Muscle of back (tissue), 3 donors: ENCODE measurements at regions not wholly inside any gene's neighbourhood (a gene's known extent, or its start where the extent isn't known, plus 50 kb on each side); places are given as distances from the start of the nearest gene placed in this dataset.

Source experiments
- DNase-seq, 3 donors: peaks; one replicate each; pipeline versions ENCODE4 v3.0.0 to v3.0.0-alpha.2; 2013

- DNase-seq: no peak
These were observed 77.1 kb downstream of the FBXO5 start for GRCh38 chr6:152905551-152906299.

DNA sequence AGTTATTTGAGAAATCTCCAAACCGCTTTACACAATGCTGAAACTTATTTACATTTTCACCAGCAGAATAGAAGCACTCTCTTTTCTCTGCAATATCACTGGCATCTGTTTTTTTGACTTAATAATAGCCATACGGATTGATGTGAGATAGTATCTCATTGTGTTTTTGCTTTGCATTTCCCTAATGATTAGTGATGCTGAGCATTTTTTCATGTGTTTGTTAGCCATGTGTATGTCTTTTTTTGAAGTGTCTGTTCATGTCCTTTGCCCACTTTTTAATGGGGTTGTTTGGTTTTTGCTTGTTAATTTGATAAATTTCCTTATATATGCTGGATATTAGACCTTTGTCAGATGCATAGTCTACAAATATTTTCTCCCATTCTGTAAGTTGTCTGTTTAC is 73.6 kb downstream of the FBXO5 start:
- DNase-seq: no peak

DNA sequence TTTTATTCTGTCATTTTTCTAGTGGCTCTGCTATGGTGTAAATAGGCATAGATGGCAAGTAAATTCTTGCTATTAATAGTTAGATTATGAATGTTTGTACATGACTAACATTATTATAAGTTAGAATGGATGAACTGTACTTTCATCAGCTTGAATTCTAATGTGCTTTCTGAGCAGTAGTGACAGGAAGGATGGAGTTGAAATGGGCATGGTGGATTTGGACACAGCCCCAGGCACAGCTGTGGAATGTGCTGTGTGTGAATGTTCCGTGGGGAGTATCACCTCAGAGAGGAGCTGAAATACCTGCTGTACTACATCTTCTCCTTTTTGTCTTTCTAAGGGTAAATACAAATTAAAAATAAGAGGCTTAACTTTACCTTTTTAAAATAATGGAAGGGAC is 66.8 kb downstream of the FBXO5 start:
- no peak for DNase-seq

GRCh38 chr6:152918991-152919390 is 63.9 kb downstream of the FBXO5 start:
- no peak for DNase-seq

GRCh38 chr6:152920016-152920415 is 62.8 kb downstream of the FBXO5 start:
- no peak for DNase-seq
